Brain microvascular endothelial cell (primary cell): ENCODE measurements at regions not wholly inside any gene's neighbourhood (a gene's known extent, or its start where the extent isn't known, plus 50 kb on each side); places are given as distances from the start of the nearest gene placed in this dataset.
"Not testable (repeated sequence)": the region's sequence is repeated elsewhere in the genome, so short reads cannot be mapped to it uniquely, and the experiment has no call there.

Experiments
- DNase-seq: peaks from one replicate; pipeline ENCODE4 v3.0.0-alpha.2; 2020
- H3K27ac ChIP-seq: fragments of 250-450 bp; sonication (Bioruptor Pico); 2 replicates; pipeline ENCODE4 v1.5.1; 2020; ENCODE audit warnings: mild to moderate bottlenecking, moderate library complexity
- H3K27me3 ChIP-seq: fragments of 250-450 bp; sonication (Bioruptor Pico); replicated peaks from 2 replicates; pipeline ENCODE4 v1.5.1; 2020; ENCODE audit warnings: mild to moderate bottlenecking
- H3K36me3 ChIP-seq: fragments of 250-450 bp; sonication (Bioruptor Pico); replicated peaks from 2 replicates; pipeline ENCODE4 v1.5.1; 2020; ENCODE audit warnings: mild to moderate bottlenecking
- H3K4me3 ChIP-seq: 2 replicates; pipeline ENCODE4 v1.5.1; 2011; ENCODE audit warnings: low read depth, mild to moderate bottlenecking, control low read depth, low read length, moderate library complexity
- in situ Hi-C: cut with HindIII; loops from 2 replicates; pipeline ENCODE4 v1.10.0; 2017; ENCODE audit warnings: low sequenced_read_pairs, low pct_ligation_motif_present
- TF ChIP-seq, protein P1 (sequence below): IDR thresholded peaks from 2 replicates; pipeline ENCODE4 v1.5.1; 2011; ENCODE audit warnings: low read depth, mild to moderate bottlenecking, moderate library complexity, low read length, control low read depth, inconsistent platforms; ENCODE audit errors: missing control alignments

DNA sequence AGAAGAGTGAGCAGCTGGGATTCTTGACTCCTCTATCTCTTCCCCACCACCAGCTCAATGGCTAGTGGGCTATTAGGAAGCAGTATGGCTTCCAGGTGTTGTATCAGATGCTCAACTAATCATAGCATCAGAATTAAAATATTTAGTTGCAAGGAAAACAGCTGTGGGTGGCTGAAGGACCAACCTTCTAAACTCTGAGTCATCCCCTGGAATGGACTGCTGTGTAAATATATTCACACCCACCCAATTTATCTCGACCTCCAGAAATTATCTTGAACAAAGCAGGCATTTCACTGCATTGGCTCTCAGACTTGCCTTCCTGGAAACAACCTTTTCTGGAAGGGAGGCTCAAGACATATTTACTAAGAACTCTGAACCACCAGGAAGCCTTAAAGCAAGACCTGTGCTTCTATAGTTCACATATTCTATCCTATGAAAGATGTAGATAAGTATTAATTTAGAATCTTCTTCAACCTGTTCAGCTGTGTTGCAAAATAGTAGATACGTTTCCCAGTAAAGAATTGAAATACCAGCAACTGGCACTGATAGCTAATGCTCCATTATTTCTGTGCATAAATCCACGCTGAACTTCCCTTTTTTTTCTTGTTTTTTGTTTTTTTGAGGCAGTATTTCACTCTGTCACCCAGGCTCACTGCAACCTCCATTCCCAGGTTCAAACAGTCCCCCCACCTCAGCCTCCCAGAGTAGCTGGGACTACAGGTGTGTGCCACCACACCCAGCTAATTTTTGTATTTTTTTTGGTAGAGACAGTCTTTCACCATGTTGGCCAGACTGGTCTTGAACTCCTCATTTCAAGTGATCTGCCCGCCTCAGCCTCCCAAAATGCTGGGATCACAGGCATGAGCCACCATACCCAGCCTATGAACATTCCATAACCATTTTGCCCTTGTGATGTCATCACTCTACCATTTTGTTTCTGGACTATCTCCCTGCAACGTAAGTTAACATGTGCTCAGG lies 56.9 kb upstream of the CD2AP start:
- TF ChIP-seq, protein P1, sequence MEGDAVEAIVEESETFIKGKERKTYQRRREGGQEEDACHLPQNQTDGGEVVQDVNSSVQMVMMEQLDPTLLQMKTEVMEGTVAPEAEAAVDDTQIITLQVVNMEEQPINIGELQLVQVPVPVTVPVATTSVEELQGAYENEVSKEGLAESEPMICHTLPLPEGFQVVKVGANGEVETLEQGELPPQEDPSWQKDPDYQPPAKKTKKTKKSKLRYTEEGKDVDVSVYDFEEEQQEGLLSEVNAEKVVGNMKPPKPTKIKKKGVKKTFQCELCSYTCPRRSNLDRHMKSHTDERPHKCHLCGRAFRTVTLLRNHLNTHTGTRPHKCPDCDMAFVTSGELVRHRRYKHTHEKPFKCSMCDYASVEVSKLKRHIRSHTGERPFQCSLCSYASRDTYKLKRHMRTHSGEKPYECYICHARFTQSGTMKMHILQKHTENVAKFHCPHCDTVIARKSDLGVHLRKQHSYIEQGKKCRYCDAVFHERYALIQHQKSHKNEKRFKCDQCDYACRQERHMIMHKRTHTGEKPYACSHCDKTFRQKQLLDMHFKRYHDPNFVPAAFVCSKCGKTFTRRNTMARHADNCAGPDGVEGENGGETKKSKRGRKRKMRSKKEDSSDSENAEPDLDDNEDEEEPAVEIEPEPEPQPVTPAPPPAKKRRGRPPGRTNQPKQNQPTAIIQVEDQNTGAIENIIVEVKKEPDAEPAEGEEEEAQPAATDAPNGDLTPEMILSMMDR: no peak
- H3K4me3 ChIP-seq: no peak overlapping the region
- in situ Hi-C loops: no loop called here
- no peaks in the 10 kb centered on the region for H3K27me3 ChIP-seq
- peak; percentile 32 for DNase-seq
- no peaks in the 10 kb centered on the region for H3K36me3 ChIP-seq
- H3K27ac ChIP-seq: no peak overlapping the region

GRCh38 chr6:47423079-47423478 lies 54.5 kb upstream of the CD2AP start:
- Histone ChIP-seq H3K36me3 (no peaks in the 10 kb centered on the region), H3K27me3 (no peaks in the 10 kb centered on the region), H3K27ac (no peak overlapping the region), H3K4me3 (no peak overlapping the region)
- DNase-seq: no peak
- TF ChIP-seq, protein P1: no peak
- in situ Hi-C loops: no loop called here

DNA sequence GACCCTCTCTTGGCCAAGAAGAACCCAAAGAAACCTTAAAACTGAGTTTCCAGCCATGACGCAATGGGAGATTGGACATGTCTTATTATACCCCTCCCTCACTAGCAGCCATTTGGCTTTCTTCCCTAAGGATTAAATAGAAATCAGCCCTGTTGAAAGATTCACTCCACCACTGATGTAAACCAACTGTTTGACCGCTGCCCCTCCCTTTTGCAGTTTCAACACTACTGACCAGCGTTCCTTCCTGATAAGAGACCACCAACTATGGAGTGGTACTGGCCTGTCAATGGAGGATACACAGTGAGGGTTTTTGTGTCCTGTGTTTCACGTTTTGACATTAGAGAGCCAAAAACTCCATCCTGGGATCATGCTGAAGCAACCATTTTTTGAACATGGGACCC lies 53.2 kb upstream of the CD2AP start:
- Histone ChIP-seq H3K4me3 (no peak overlapping the region), H3K27ac (no peak overlapping the region), H3K27me3 (no peaks in the 10 kb centered on the region), H3K36me3 (no peaks in the 10 kb centered on the region)
- DNase-seq: no peak
- in situ Hi-C loops: no loop called here
- TF ChIP-seq, protein P1: no peak

GRCh38 chr6:47425724-47426123 lies 51.9 kb upstream of the CD2AP start:
- in situ Hi-C loops, H3K27me3 ChIP-seq, H3K4me3 ChIP-seq, H3K36me3 ChIP-seq, DNase-seq, H3K27ac ChIP-seq: not testable (repeated sequence)

GRCh38 chr6:47426524-47427302 lies 50.9 kb upstream of the CD2AP start:
- no peaks in the 10 kb centered on the region for H3K36me3 ChIP-seq
- no peak overlapping the region for H3K4me3 ChIP-seq
- H3K27ac ChIP-seq: no peak overlapping the region
- in situ Hi-C loops: no loop called here
- TF ChIP-seq, protein P1: no peak
- no peaks in the 10 kb centered on the region for H3K27me3 ChIP-seq
- DNase-seq: peak; percentile 20

GRCh38 chr6:47427680-47428079 lies 49.9 kb upstream of the CD2AP start:
- H3K27ac ChIP-seq: no peak overlapping the region
- DNase-seq: no peak
- no peaks in the 10 kb centered on the region for H3K36me3 ChIP-seq
- no peak overlapping the region for H3K4me3 ChIP-seq
- no peaks in the 10 kb centered on the region for H3K27me3 ChIP-seq
- in situ Hi-C loops: no loop called here
- TF ChIP-seq, protein P1: no peak
